Erythroblast (primary cell): ENCODE measurements at regions not wholly inside any gene's neighbourhood (a gene's known extent, or its start where the extent isn't known, plus 50 kb on each side); places are given as distances from the start of the nearest gene placed in this dataset.

Source experiments
- GATA1 ChIP-seq: IDR thresholded peaks from 2 replicates; pipeline ENCODE4 v1.6.1; 2011; ENCODE audit warnings: low read depth, mild to moderate bottlenecking, control low read depth, low read length, moderate library complexity
- POLR2A ChIP-seq: IDR thresholded peaks from 2 replicates; pipeline ENCODE4 v1.6.1; 2011; ENCODE audit warnings: mild to moderate bottlenecking, low read length

DNA sequence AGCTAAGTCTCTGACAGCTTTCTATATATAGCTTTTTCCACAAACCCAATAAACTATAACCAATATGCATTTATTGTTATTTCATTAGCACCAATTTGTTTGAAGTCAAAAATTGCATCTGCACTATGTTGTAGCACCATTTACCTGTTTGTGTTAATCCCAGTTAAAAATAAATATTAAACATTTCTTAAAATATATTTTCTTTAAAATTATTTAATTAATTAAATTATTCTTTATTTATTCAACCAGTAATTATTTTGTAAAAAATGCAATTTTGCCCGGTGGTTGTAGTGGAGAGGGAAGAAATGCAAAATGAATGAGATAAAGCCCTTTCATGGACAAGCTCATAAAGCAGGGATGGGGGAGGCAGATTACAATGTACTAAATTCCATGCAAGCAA lies 1257.9 kb downstream of the PCDH17 start:
- TF ChIP-seq POLR2A, result no peak
- no peak for TF ChIP-seq GATA1
